HG03095 (cell line): ENCODE measurements at regions not wholly inside any gene's neighbourhood (a gene's known extent, or its start where the extent isn't known, plus 50 kb on each side); places are given as distances from the start of the nearest gene placed in this dataset.
"Not testable (repeated sequence)": the region's sequence is repeated elsewhere in the genome, so short reads cannot be mapped to it uniquely, and the experiment has no call there.

ENCODE experiments used
- ATAC-seq: cut with Tn5 transposase; IDR thresholded peaks from one replicate; pipeline ENCODE4 v1.9.1; 2021; ENCODE audit warnings: moderate library complexity; ENCODE audit not compliant: unreplicated experiment

- ATAC-seq = no peak
Measured at GRCh38 chr3:34570916-34571705, 772.7 kb downstream of the PDCD6IP start.

- no peak for ATAC-seq
Measured at GRCh38 chr3:34571714-34572113, 773.3 kb downstream of the PDCD6IP start.

DNA sequence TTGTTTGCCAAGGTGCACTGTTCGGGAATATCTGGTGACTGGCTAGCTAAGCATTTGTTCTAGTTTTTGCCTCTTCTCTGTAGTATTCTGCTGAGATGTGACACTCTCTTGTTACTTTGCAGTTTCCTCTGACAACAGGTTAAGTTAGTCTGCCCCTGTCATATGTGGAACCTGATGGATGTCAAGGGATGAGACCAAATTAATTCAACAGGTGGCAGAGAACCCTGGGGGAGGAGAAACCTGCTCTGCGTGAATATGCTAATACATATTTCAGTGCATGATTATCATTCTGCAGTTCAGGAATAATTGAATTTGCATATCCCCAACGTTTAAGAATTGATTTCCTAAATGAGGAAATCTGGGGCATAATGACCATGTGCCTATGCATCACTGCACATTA, 777.3 kb downstream of the PDCD6IP start:
- no peak for ATAC-seq

- ATAC-seq = no peak
Measured at GRCh38 chr3:34582055-34582454, 783.6 kb downstream of the PDCD6IP start.

DNA sequence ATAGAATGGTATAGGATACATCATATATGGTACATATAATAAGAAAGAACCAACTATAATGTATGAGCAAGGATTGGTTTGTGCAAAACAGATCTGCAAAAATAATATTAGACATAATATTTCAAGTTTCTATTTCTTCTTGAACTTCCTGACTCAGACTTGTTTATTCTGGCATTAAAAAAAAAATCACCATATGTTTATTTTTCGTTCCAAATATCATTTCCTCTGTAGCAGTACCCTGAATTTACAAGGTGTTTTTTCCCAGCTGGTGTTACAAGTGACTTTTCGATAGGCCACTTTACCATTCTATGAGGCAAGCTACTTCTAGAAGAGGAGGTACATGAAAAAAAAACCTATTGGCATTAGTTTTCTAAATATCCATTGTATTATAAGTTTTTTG, 785.0 kb downstream of the PDCD6IP start:
- no peak for ATAC-seq

DNA sequence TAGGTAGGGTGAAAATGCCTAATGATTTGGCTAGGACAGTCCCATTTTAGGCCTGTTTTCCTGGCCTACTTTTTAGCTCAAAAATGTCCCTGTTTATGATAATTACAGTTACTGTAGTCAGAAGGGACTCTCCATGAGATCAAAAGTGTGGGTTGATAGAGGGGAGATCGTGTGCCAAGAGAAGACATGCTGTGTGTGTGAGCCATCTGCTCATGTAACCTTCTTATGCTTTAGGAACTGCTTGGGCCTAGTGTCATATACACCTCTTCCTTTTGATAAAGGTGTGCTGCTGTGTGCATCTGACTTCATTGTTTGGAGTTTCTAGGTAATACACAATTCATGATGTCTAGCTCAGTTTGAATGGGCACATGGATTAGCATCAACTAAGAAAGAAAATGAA, 786.5 kb downstream of the PDCD6IP start:
- no peak for ATAC-seq

DNA sequence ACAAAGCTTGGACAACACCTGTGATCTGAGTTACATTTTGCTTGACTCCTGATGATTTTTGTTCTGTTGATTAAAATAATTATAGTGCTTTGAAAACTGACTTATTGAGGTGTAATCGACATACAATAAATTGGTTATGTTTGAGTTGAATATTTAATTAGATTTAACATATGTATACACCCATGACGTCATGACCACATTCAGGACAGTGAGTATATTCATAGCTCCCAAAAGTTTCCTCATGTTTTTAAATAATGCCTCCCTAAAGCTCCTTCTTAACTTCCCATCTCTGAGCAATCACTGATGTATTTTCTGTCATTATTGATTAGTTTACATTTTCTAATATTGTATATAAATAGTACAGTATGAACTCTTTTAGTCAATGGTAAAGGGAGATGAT, 801.2 kb downstream of the PDCD6IP start:
- no peak for ATAC-seq

GRCh38 chr3:34619990-34620389, 821.6 kb downstream of the PDCD6IP start:
- ATAC-seq = no peak

GRCh38 chr3:34626699-34627098, 828.3 kb downstream of the PDCD6IP start:
- no peak for ATAC-seq

DNA sequence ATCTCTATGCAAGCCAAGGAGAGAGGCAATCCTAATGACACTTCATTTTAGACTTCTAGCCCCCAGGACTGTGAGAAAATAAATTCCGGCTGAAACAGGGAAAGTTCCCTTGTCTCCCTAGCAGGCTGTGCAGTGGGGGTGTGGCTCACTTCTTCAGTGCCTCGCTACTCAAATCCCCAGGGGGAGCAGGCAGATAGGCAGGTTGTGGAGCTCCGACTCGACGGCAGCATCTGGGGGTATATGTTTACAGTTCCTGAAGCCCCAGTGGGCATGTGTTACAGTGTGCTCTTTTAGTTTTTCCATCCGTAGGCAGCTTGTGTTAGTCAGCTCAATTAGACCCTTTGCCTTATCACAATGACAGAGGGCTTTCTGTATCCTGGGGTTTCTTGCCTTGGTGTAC, 836.5 kb downstream of the PDCD6IP start:
- no peak for ATAC-seq

DNA sequence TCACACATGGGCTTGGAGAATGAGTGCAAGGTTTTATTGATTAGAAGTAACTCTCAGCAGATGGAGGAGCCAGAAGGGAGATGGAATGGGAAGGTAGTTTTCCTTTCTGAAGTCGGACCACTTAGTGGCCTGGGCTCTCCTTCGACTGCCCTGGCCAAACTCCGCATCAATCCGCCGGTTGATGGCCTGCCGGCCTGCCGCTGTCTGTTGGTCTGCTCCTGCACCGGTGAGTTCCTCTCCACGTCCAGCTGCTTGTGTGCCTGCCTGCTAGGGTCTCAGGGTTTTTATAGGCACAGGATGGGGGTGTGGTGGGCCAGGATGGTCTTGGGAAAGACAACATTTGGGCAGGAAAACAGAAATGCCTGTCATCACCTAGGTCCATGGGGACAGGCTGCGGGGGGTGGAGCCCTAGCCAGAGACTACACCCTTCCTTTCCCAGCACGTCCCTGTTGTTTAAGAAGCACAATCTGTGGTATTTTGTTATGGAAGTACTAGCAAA, 837.0 kb downstream of the PDCD6IP start:
- ATAC-seq = no peak

GRCh38 chr3:34646911-34647460, 848.6 kb downstream of the PDCD6IP start:
- no peak for ATAC-seq

- ATAC-seq = no peak
Measured at GRCh38 chr3:34650131-34650530, 851.7 kb downstream of the PDCD6IP start.

DNA sequence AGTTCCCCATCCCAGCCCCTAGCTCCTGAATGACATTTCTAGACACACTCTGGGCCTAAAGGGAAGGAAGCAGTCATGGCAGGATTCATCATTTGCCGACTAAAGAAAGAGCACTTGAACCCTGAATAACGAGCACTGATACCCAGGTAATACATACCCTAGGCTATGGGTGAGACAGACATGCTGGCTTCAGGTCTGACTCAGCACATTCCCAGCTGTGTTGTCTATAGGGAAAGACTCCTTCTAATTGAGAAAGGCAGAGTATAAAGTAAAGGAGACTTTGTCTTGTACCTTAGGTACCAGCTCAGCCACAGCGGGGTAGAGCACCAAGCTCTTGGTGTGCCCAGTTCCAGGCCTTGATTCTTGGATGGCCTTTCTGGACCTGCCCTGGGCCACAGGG, 870.5 kb downstream of the PDCD6IP start:
- no peak for ATAC-seq

GRCh38 chr3:34669490-34669889, 871.1 kb downstream of the PDCD6IP start:
- ATAC-seq = no peak

DNA sequence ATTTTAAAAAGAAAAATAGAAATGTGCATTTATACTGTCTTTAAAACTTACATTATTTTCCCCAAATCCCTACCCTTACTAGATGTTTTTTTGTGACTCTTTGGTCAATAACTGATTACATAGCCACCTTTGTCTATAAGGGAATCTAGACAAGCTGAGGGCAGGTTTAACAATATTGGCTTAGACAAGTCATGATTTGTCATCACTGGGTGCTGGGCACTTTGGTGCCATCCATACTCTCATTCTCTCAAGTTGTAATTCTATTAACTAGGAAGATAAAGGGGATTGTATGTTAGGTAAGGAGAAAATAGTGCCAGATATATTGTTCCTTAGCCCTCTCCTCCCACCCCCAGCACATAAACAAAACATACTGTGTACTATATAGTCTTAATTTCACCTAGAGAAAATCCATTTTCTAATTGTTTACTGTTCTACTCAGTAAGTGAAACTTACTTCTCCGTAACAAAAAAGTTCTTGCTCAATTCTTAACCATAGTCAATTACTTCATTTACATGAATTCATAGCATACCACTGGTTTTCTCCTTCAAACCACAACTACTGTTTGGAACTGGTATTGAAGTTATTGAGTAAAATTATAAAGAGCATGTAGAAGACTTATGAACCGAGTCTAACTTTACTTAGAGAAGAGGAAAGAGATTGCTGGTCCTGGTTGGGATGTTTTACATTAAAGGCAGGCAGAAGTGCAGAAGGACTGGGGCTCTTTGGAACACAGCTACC, 877.1 kb downstream of the PDCD6IP start:
- ATAC-seq = no peak

GRCh38 chr3:34676436-34676835, 878.0 kb downstream of the PDCD6IP start:
- no peak for ATAC-seq

DNA sequence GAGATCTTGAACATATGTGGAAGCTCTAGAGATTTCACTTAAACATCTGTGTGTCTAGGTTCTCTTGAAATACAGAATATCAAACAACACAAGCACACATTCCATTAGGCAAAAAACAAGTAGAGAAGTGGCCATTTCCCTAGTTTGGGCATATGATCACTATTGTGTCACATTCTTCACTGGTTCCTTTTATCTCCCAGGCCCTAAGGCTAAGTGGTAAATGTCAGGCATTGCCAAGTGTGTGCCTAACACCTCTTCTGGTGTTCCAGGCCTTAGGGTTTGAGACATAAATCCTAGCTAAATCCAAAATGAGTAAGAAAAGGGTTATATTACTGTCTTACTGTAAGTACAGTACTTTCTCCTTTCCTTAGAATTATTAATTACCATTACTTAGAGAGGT, 880.1 kb downstream of the PDCD6IP start:
- ATAC-seq = no peak

GRCh38 chr3:34679055-34679454, 880.6 kb downstream of the PDCD6IP start:
- ATAC-seq = not testable (repeated sequence)

- ATAC-seq = no peak
Measured at GRCh38 chr3:34683851-34684250, 885.4 kb downstream of the PDCD6IP start.

GRCh38 chr3:34686541-34686940, 888.1 kb downstream of the PDCD6IP start:
- no peak for ATAC-seq

DNA sequence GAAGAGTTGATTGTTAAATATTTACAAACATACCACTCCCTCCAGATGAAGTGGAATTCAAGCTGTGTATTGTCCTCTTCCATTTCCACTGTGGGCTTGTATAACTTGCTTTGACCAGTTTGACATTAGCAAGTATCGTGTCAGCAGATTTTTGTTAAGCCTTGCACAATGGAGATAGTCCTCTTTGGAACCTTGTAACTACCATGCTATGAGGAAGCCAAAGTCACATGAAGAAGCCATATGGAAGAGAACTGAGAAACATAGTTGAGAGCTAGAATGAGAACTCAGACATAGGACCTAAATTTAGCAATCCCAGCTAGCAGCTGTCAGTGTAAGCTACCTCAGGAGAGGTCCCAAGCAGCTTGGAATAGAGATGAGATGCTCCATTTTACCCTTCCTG, 889.2 kb downstream of the PDCD6IP start:
- no peak for ATAC-seq
